Endothelial cell of umbilical vein (primary cell): ENCODE measurements at regions not wholly inside any gene's neighbourhood (a gene's known extent, or its start where the extent isn't known, plus 50 kb on each side); places are given as distances from the start of the nearest gene placed in this dataset.

Experiments used
- BruUV-seq: library from RNA; stranded (reverse); fragments of 400-500 nt; replicated peaks from 2 replicates; lab custom pipeline; 2021; lab: Mats Ljungman, UMichigan
- CTCF ChIA-PET: fragments of 300-600, 350-600 bp; sonication (Branson Sonifier 250); formaldehyde crosslinking; loops from one replicate; lab custom pipeline; 2021; ENCODE audit warnings: antibody characterized with exemption, inconsistent platforms; lab: Charles Lee
- POLR2A ChIA-PET: fragments of 300-600, 350-600 bp; sonication (Branson Sonifier 250); formaldehyde crosslinking; loops from one replicate; lab custom pipeline; 2021; ENCODE audit warnings: antibody characterized with exemption, inconsistent platforms; lab: Charles Lee
- DNase-seq: peaks from one replicate; pipeline ENCODE4 v3.0.0-alpha.2; 2011; ENCODE audit warnings: low read depth, low spot score
- FAIRE-seq: peaks from 2 replicates; lab custom pipeline; 2011; peaks lifted over from hg19 to GRCh38; lab: Jason Lieb, UNC
- H2AFZ ChIP-seq: 2 replicates; pipeline ENCODE4 v1.6.0; 2012; ENCODE audit warnings: low read depth, low read length, control low read depth, inconsistent platforms
- H3K27ac ChIP-seq: 2 replicates; pipeline ENCODE4 v1.5.1; 2011; ENCODE audit warnings: low read depth, mild to moderate bottlenecking, control low read depth, low read length, moderate library complexity; ENCODE audit not compliant: insufficient read depth
- H3K27me3 ChIP-seq, 2 experiments: 2 replicates each; pipeline versions ENCODE4 v1.6.0 to v1.6.1; 2011; ENCODE audit warnings: low read length in 2 of 2, mixed read lengths in 1 of 2; ENCODE audit not compliant: control insufficient read depth in 2 of 2, insufficient read depth in 2 of 2
- H3K36me3 ChIP-seq, 2 experiments: 2 replicates in 1 of 2; 3 replicates in 1 of 2; pipeline ENCODE4 v1.5.1; 2011; ENCODE audit warnings: low read length in 2 of 2, mild to moderate bottlenecking in 1 of 2, moderate library complexity in 1 of 2; ENCODE audit not compliant: control insufficient read depth in 2 of 2, insufficient read depth in 2 of 2; ENCODE audit errors: extremely low read depth in 1 of 2
- H3K4me1 ChIP-seq: 3 replicates; pipeline ENCODE4 v1.5.1; 2011; ENCODE audit warnings: mild to moderate bottlenecking, low read length; ENCODE audit not compliant: control insufficient read depth, insufficient read depth; ENCODE audit errors: extremely low read depth
- H3K4me2 ChIP-seq: 2 replicates; pipeline ENCODE4 v1.6.1; 2011; ENCODE audit warnings: low read length, control low read depth, mixed read lengths; ENCODE audit not compliant: insufficient read depth
- H3K4me3 ChIP-seq, 3 experiments: fragments of 200-600 bp in 1 of 3; sonication (generic), shearing (Covaris generic) in 1 of 3; replicated peaks in 1 of 3; 2 replicates each; pipeline ENCODE4 v1.5.1; 2011 to 2016; ENCODE audit warnings: control low read depth in 3 of 3, low read length in 3 of 3, mild to moderate bottlenecking in 2 of 3, inconsistent platforms in 1 of 3, low read depth in 1 of 3, moderate library complexity in 1 of 3; ENCODE audit not compliant: insufficient read depth in 1 of 3
- H3K79me2 ChIP-seq: 2 replicates; pipeline ENCODE4 v1.6.0; 2012; ENCODE audit warnings: low read length, inconsistent platforms; ENCODE audit not compliant: control insufficient read depth, insufficient read depth
- H3K9ac ChIP-seq: replicated peaks from 2 replicates; pipeline ENCODE3; 2011; ENCODE audit warnings: low read length, control low read depth; ENCODE audit not compliant: insufficient read depth; ENCODE audit errors: extremely low read depth
- H3K9me1 ChIP-seq: replicated peaks from 3 replicates; pipeline ENCODE4 v1.6.0; 2011; ENCODE audit warnings: mild to moderate bottlenecking, low read length; ENCODE audit not compliant: control insufficient read depth, insufficient read depth; ENCODE audit errors: extremely low read depth
- H3K9me3 ChIP-seq: replicated peaks from 2 replicates; pipeline ENCODE4 v1.5.1; 2012; ENCODE audit warnings: low read length, inconsistent platforms; ENCODE audit not compliant: control insufficient read depth, insufficient read depth
- H4K20me1 ChIP-seq: replicated peaks from 2 replicates; pipeline ENCODE3; 2011; ENCODE audit warnings: mild to moderate bottlenecking, low read length; ENCODE audit not compliant: control insufficient read depth, insufficient read depth; ENCODE audit errors: extremely low read depth
- CTCF ChIP-seq, 2 donors: IDR thresholded peaks; 1 replicate in 1 of 2; 2 replicates in 1 of 2; pipeline ENCODE4 v1.5.1; 2011; ENCODE audit warnings: low read length in 2 of 2, mild to moderate bottlenecking in 2 of 2, moderate library complexity in 2 of 2, control low read depth in 1 of 2, inconsistent platforms in 1 of 2, low read depth in 1 of 2; ENCODE audit not compliant: insufficient read depth in 1 of 2; ENCODE audit errors: extremely low read depth in 1 of 2
- EZH2 ChIP-seq: IDR thresholded peaks from 2 replicates; pipeline ENCODE4 v1.6.1; 2012; ENCODE audit warnings: borderline replicate concordance, low read depth, mild to moderate bottlenecking, moderate library complexity, low read length, inconsistent platforms; ENCODE audit not compliant: severe bottlenecking
- FOS ChIP-seq: IDR thresholded peaks from 2 replicates; pipeline ENCODE4 v1.6.1; 2011; ENCODE audit warnings: mild to moderate bottlenecking, low read length, moderate library complexity, borderline replicate concordance; ENCODE audit not compliant: insufficient read depth
- GATA2 ChIP-seq: IDR thresholded peaks from 2 replicates; pipeline ENCODE4 v1.7.0; 2011; ENCODE audit warnings: low read depth, mild to moderate bottlenecking, moderate library complexity, mixed read lengths, low read length; ENCODE audit not compliant: insufficient read length, insufficient read depth
- JUN ChIP-seq: IDR thresholded peaks from 2 replicates; pipeline ENCODE4 v1.6.1; 2011; ENCODE audit warnings: borderline replicate concordance, low read depth; ENCODE audit not compliant: insufficient read length, insufficient read depth
- MAX ChIP-seq: IDR thresholded peaks from 2 replicates; pipeline ENCODE4 v1.6.1; 2011; ENCODE audit not compliant: insufficient read depth, insufficient read length
- MYC ChIP-seq: IDR thresholded peaks from one replicate; pipeline ENCODE4 v1.6.1; 2011; ENCODE audit warnings: mild to moderate bottlenecking, low read depth, low read length
- POLR2A ChIP-seq: IDR thresholded peaks from 2 replicates; pipeline ENCODE4 v1.6.1; 2012; ENCODE audit warnings: low read depth, mild to moderate bottlenecking, control low read depth, low read length
- POLR2AphosphoS5 ChIP-seq: IDR thresholded peaks from 2 replicates; pipeline ENCODE4 v1.6.1; 2012; ENCODE audit warnings: low read depth, mild to moderate bottlenecking, control low read depth, low read length, moderate library complexity; ENCODE audit not compliant: insufficient read depth
- dilution Hi-C: fragments of 300-500 bp; cut with MboI; formaldehyde crosslinking; loops from one replicate; pipeline ENCODE4 v1.15.0; 2019; ENCODE audit warnings: low sequenced_read_pairs; ENCODE audit not compliant: extremely low pct_ligation_motif_present
- intact Hi-C: fragments of 100-400 bp; cut with micrococcal nuclease; formaldehyde crosslinking; loops from one replicate; pipeline ENCODE4 v1.10.0; 2022

- ChIA-PET CTCF (no interaction called here), POLR2A (no interaction called here)
- no peaks in the 10 kb centered on the region for H3K27me3 ChIP-seq
- intact Hi-C loops (no loop called here), dilution Hi-C loops (no loop called here)
- no peak overlapping the region for H3K4me3 ChIP-seq
- H3K79me2 ChIP-seq = no peaks in the 10 kb centered on the region
- no TSS peak for BruUV-seq
- H3K27ac ChIP-seq = no peak overlapping the region
- H2AFZ ChIP-seq = no peak overlapping the region
- no peak for TF ChIP-seq MYC
- no peak for TF ChIP-seq EZH2
- TF ChIP-seq POLR2AphosphoS5 = no peak
- TF ChIP-seq CTCF (IDR thresholded peaks at IDR 0.05; ENCODE audit: extremely low read depth in 1 of 2, insufficient read depth in 1 of 2, low read depth in 1 of 2, low read length in 2 of 2) = no peak
- no peak for TF ChIP-seq FOS
- no peak for TF ChIP-seq MAX
- no peak for TF ChIP-seq JUN
- TF ChIP-seq GATA2 = no peak
- TF ChIP-seq POLR2A = no peak
- no peak overlapping the region for H3K4me2 ChIP-seq
- no peak overlapping the region for H3K9ac ChIP-seq
- no peaks in the 10 kb centered on the region for H3K9me3 ChIP-seq
- H4K20me1 ChIP-seq = no peaks in the 10 kb centered on the region
- H3K36me3 ChIP-seq = no peaks in the 10 kb centered on the region
- DNase-seq (no peak), FAIRE-seq (no peak)
- H3K4me1 ChIP-seq = no peaks in the 10 kb centered on the region
- no peaks in the 10 kb centered on the region for H3K9me1 ChIP-seq
Observed at GRCh38 chr17:69735285-69735684, 320.8 kb downstream of the MAP2K6 start.
